NCI-H748 (cell line): ENCODE measurements at regions not wholly inside any gene's neighbourhood (a gene's known extent, or its start where the extent isn't known, plus 50 kb on each side); places are given as distances from the start of the nearest gene placed in this dataset.
A peak's percentile ranks its signal among the peaks of the same experiment; 100 is the strongest.

Source experiments
- DNase-seq: peaks from one replicate; lab custom pipeline; 2025; ENCODE audit not compliant: unreplicated experiment; lab: John Stamatoyannopoulos, UW

GRCh38 chr15:87209891-87210689 lies 1046.4 kb downstream of the NTRK3 start:
- no peak for DNase-seq

GRCh38 chr15:87207990-87208580 lies 1048.5 kb downstream of the NTRK3 start:
- DNase-seq = no peak

- DNase-seq = no peak
Observed at GRCh38 chr15:87207251-87207650, 1049.3 kb downstream of the NTRK3 start.

GRCh38 chr15:87201986-87202385 lies 1054.6 kb downstream of the NTRK3 start:
- no peak for DNase-seq

- no peak for DNase-seq
Observed at GRCh38 chr15:87200149-87200548, 1056.4 kb downstream of the NTRK3 start.

- no peak for DNase-seq
Observed at GRCh38 chr15:87197981-87198380, 1058.6 kb downstream of the NTRK3 start.

GRCh38 chr15:87196498-87196897 lies 1060.0 kb downstream of the NTRK3 start:
- no peak for DNase-seq

- no peak for DNase-seq
Observed at GRCh38 chr15:87193481-87193880, 1063.1 kb downstream of the NTRK3 start.

- DNase-seq = no peak
Observed at GRCh38 chr15:87167706-87168105, 1088.0 kb downstream of the AGBL1 start.

- no peak for DNase-seq
Observed at GRCh38 chr15:87167055-87167454, 1087.4 kb downstream of the AGBL1 start.

GRCh38 chr15:87155771-87156170 lies 1076.1 kb downstream of the AGBL1 start:
- DNase-seq = no peak

- no peak for DNase-seq
Observed at GRCh38 chr15:87154761-87155160, 1075.1 kb downstream of the AGBL1 start.

- no peak for DNase-seq
Observed at GRCh38 chr15:87151202-87151748, 1071.6 kb downstream of the AGBL1 start.

GRCh38 chr15:87145696-87146095 lies 1066.0 kb downstream of the AGBL1 start:
- no peak for DNase-seq

- DNase-seq = peak; percentile 50
Observed at GRCh38 chr15:87144775-87145174, 1065.1 kb downstream of the AGBL1 start.

- no peak for DNase-seq
Observed at GRCh38 chr15:87142096-87142495, 1062.4 kb downstream of the AGBL1 start.

GRCh38 chr15:87135109-87135508 lies 1055.4 kb downstream of the AGBL1 start:
- DNase-seq = no peak

- DNase-seq = no peak
Observed at GRCh38 chr15:87133704-87134103, 1054.0 kb downstream of the AGBL1 start.

- DNase-seq = no peak
Observed at GRCh38 chr15:87131067-87131466, 1051.4 kb downstream of the AGBL1 start.

GRCh38 chr15:87129916-87130315 lies 1050.2 kb downstream of the AGBL1 start:
- no peak for DNase-seq

- no peak for DNase-seq
Observed at GRCh38 chr15:87123676-87124382, 1044.2 kb downstream of the AGBL1 start.

- no peak for DNase-seq
Observed at GRCh38 chr15:87121336-87121735, 1041.7 kb downstream of the AGBL1 start.
